Uterus (tissue), 2 donors: ENCODE measurements at regions not wholly inside any gene's neighbourhood (a gene's known extent, or its start where the extent isn't known, plus 50 kb on each side); places are given as distances from the start of the nearest gene placed in this dataset.

Source experiments
- CTCF ChIP-seq, 4 experiments: fragments of 200-600 bp in 2 of 4; fragments of 450-650 bp in 2 of 4; sonication (generic) in 2 of 4; IDR thresholded peaks; one replicate each; pipeline ENCODE4 v1.5.1; 2016 to 2019; ENCODE audit warnings: antibody characterized with exemption in 4 of 4, mild to moderate bottlenecking in 2 of 4, moderate library complexity in 1 of 4
- POLR2A ChIP-seq, 2 donors: fragments of 450-650 bp; IDR thresholded peaks; one replicate each; pipeline ENCODE4 v1.6.1; 2016; ENCODE audit warnings: antibody characterized with exemption in 2 of 2, mild to moderate bottlenecking in 1 of 2, moderate library complexity in 1 of 2

DNA sequence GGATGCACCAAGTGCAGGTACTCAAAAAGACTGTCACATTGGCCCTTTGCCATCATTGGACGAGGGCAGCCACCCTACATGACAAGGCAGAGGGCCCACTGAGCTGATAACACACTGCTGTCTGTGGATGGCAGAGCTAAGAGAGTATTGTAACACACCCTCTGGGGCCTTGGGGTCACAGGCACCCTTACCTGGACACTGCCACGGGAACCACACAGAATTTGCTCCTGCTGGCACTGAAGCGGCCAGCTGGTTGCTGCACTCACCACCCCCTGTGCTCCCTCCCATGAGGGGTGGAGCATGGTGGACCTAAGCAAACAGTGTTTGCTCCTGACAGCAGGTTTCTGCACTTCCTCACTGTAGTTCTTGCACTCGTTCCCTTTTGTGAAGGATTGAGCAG, 208.2 kb upstream of the SGO1 start:
- TF ChIP-seq CTCF (IDR thresholded peaks at IDR 0.05) = no peak
- no peak for TF ChIP-seq POLR2A (IDR thresholded peaks at IDR 0.05)
